HL-60 (cell line): ENCODE measurements at regions not wholly inside any gene's neighbourhood (a gene's known extent, or its start where the extent isn't known, plus 50 kb on each side); places are given as distances from the start of the nearest gene placed in this dataset.

Experiments
- GABPA ChIP-seq: IDR thresholded peaks from 2 replicates; pipeline ENCODE4 v1.6.1; 2012; ENCODE audit warnings: low read depth
- POLR2AphosphoS5 ChIP-seq: IDR thresholded peaks from 2 replicates; pipeline ENCODE4 v1.6.1; 2012; ENCODE audit warnings: low read depth
- SPI1 ChIP-seq: IDR thresholded peaks from 2 replicates; pipeline ENCODE4 v1.6.1; 2012; ENCODE audit warnings: low read depth, mild to moderate bottlenecking, borderline replicate concordance
- TF ChIP-seq, protein P1 (sequence below): IDR thresholded peaks from one replicate; pipeline ENCODE4 v1.5.1; 2011; ENCODE audit warnings: low read length, control low read depth, inconsistent platforms; ENCODE audit not compliant: insufficient read depth
- TF ChIP-seq, protein P2 (sequence below): IDR thresholded peaks from 2 replicates; pipeline ENCODE4 v1.6.1; 2012; ENCODE audit warnings: low read depth; ENCODE audit not compliant: insufficient replicate concordance

DNA sequence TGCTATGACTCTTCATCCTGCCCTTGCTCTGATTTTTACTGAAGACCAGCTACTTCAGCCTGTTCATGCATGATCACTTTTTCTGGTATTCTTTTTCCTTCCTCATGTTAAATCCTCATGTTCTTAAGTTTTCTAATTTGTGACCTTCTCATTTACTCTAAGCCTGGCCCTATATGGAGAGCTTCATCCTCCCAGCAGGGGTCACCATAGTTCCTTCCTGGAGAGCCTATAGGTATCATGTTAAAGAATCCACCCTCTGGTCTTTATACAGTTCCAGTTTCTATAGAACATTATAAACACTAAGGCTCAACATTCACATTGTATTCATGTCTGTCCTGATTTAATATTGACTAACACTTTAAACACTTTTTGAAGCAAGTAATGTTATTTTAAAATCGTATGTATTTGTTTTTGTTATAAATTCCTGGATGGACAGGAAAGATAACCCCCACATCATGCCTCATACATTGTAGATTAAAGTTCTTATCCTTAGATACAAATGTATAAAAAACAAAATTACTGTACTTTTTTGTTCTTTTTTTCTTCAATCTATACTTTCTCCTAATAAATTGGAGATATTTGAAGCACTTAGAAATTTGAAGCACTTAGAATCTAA, 53.8 kb upstream of the OTUD4 start:
- TF ChIP-seq, protein P1, sequence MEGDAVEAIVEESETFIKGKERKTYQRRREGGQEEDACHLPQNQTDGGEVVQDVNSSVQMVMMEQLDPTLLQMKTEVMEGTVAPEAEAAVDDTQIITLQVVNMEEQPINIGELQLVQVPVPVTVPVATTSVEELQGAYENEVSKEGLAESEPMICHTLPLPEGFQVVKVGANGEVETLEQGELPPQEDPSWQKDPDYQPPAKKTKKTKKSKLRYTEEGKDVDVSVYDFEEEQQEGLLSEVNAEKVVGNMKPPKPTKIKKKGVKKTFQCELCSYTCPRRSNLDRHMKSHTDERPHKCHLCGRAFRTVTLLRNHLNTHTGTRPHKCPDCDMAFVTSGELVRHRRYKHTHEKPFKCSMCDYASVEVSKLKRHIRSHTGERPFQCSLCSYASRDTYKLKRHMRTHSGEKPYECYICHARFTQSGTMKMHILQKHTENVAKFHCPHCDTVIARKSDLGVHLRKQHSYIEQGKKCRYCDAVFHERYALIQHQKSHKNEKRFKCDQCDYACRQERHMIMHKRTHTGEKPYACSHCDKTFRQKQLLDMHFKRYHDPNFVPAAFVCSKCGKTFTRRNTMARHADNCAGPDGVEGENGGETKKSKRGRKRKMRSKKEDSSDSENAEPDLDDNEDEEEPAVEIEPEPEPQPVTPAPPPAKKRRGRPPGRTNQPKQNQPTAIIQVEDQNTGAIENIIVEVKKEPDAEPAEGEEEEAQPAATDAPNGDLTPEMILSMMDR: peak; percentile 71
- no peak for TF ChIP-seq POLR2AphosphoS5
- TF ChIP-seq, protein P2, sequence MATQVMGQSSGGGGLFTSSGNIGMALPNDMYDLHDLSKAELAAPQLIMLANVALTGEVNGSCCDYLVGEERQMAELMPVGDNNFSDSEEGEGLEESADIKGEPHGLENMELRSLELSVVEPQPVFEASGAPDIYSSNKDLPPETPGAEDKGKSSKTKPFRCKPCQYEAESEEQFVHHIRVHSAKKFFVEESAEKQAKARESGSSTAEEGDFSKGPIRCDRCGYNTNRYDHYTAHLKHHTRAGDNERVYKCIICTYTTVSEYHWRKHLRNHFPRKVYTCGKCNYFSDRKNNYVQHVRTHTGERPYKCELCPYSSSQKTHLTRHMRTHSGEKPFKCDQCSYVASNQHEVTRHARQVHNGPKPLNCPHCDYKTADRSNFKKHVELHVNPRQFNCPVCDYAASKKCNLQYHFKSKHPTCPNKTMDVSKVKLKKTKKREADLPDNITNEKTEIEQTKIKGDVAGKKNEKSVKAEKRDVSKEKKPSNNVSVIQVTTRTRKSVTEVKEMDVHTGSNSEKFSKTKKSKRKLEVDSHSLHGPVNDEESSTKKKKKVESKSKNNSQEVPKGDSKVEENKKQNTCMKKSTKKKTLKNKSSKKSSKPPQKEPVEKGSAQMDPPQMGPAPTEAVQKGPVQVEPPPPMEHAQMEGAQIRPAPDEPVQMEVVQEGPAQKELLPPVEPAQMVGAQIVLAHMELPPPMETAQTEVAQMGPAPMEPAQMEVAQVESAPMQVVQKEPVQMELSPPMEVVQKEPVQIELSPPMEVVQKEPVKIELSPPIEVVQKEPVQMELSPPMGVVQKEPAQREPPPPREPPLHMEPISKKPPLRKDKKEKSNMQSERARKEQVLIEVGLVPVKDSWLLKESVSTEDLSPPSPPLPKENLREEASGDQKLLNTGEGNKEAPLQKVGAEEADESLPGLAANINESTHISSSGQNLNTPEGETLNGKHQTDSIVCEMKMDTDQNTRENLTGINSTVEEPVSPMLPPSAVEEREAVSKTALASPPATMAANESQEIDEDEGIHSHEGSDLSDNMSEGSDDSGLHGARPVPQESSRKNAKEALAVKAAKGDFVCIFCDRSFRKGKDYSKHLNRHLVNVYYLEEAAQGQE: no peak
- peak; percentile 3; the same call in 1 of the 2 replicates for TF ChIP-seq SPI1
- no peak for TF ChIP-seq GABPA
